Endometrium (tissue), 2 donors: ENCODE measurements at regions not wholly inside any gene's neighbourhood (a gene's known extent, or its start where the extent isn't known, plus 50 kb on each side); places are given as distances from the start of the nearest gene placed in this dataset.

Experiments
- FAIRE-seq: peaks from 2 replicates; lab custom pipeline; 2012; peaks lifted over from hg19 to GRCh38; lab: Jason Lieb, UNC
- donor health status: control.
- donor health status: control.

GRCh38 chr12:4106621-4107020 lies 166.9 kb upstream of the CCND2 start:
- FAIRE-seq: no peak

- no peak for FAIRE-seq
Measured at GRCh38 chr12:4104722-4105244, 168.8 kb upstream of the CCND2 start.

GRCh38 chr12:4099276-4099675 lies 174.3 kb upstream of the CCND2 start:
- FAIRE-seq: no peak

GRCh38 chr12:4091016-4091743 lies 182.4 kb upstream of the CCND2 start:
- FAIRE-seq: no peak

- FAIRE-seq: no peak
Measured at GRCh38 chr12:4089956-4090355, 183.6 kb upstream of the CCND2 start.

GRCh38 chr12:4089121-4089606 lies 184.4 kb upstream of the CCND2 start:
- FAIRE-seq: no peak

- no peak for FAIRE-seq
Measured at GRCh38 chr12:4088451-4088850, 185.1 kb upstream of the CCND2 start.

- no peak for FAIRE-seq
Measured at GRCh38 chr12:4086481-4086880, 187.1 kb upstream of the CCND2 start.

GRCh38 chr12:4084573-4084972 lies 189.0 kb upstream of the CCND2 start:
- no peak for FAIRE-seq

- no peak for FAIRE-seq
Measured at GRCh38 chr12:4082809-4083403, 190.7 kb upstream of the CCND2 start.

- FAIRE-seq: no peak
Measured at GRCh38 chr12:4080213-4080612, 193.3 kb upstream of the CCND2 start.

- FAIRE-seq: no peak
Measured at GRCh38 chr12:4074129-4074528, 199.4 kb upstream of the CCND2 start.

- no peak for FAIRE-seq
Measured at GRCh38 chr12:4069670-4070010, 196.4 kb upstream of the PARP11 start.

- FAIRE-seq: no peak
Measured at GRCh38 chr12:4068981-4069669, 195.9 kb upstream of the PARP11 start.

- FAIRE-seq: no peak
Measured at GRCh38 chr12:4064008-4064407, 190.8 kb upstream of the PARP11 start.

- no peak for FAIRE-seq
Measured at GRCh38 chr12:4059898-4060568, 186.8 kb upstream of the PARP11 start.

GRCh38 chr12:4056910-4057845 lies 184.0 kb upstream of the PARP11 start:
- FAIRE-seq: no peak

- FAIRE-seq: no peak
Measured at GRCh38 chr12:4054630-4055029, 181.4 kb upstream of the PARP11 start.

- FAIRE-seq: no peak
Measured at GRCh38 chr12:4052691-4053090, 179.5 kb upstream of the PARP11 start.

GRCh38 chr12:4051596-4051995 lies 178.4 kb upstream of the PARP11 start:
- no peak for FAIRE-seq

GRCh38 chr12:4050340-4050739 lies 177.1 kb upstream of the PARP11 start:
- FAIRE-seq: no peak
